SK-N-SH (cell line): ENCODE measurements at regions not wholly inside any gene's neighbourhood (a gene's known extent, or its start where the extent isn't known, plus 50 kb on each side); places are given as distances from the start of the nearest gene placed in this dataset.
"Not testable (repeated sequence)": the region's sequence is repeated elsewhere in the genome, so short reads cannot be mapped to it uniquely, and the experiment has no call there.

Source experiments
- EP300 ChIP-seq, 2 experiments: IDR thresholded peaks; 2 replicates each; pipeline versions ENCODE4 v1.4.0 to v1.6.1; 2012; ENCODE audit warnings: borderline replicate concordance in 1 of 2, low read depth in 1 of 2, low read length in 1 of 2
- GABPA ChIP-seq: IDR thresholded peaks from 2 replicates; pipeline ENCODE4 v1.4.0; 2012; ENCODE audit warnings: low read depth, mild to moderate bottlenecking
- MXI1 ChIP-seq: IDR thresholded peaks from 2 replicates; pipeline ENCODE4 v1.6.1; 2012; ENCODE audit warnings: mild to moderate bottlenecking, low read depth, low read length, improper control_type of control experiment
- RFX5 ChIP-seq: IDR thresholded peaks from 2 replicates; pipeline ENCODE4 v1.6.1; 2012; ENCODE audit warnings: mild to moderate bottlenecking, improper control_type of control experiment, low read length
- TAF1 ChIP-seq: IDR thresholded peaks from 2 replicates; pipeline ENCODE4 v1.6.1; 2012; ENCODE audit warnings: low read depth, mild to moderate bottlenecking, low read length, moderate library complexity, borderline replicate concordance
- TF ChIP-seq, protein P1 (sequence below): IDR thresholded peaks from 2 replicates; pipeline ENCODE4 v1.4.0; 2012; ENCODE audit warnings: low read depth, borderline replicate concordance
- TF ChIP-seq, protein P2 (sequence below): fragments of 150-350 bp; IDR thresholded peaks from 2 replicates; pipeline ENCODE4 v1.6.1; 2017; ENCODE audit warnings: antibody characterized with exemption, low read length, low read depth, borderline replicate concordance
- TF ChIP-seq, protein P3 (sequence below): fragments of 150-350 bp; IDR thresholded peaks from 2 replicates; pipeline ENCODE4 v1.6.1; 2016; ENCODE audit warnings: mild to moderate bottlenecking, low read depth, low read length
- TF ChIP-seq, protein P4 (sequence below): fragments of 200-600 bp; sonication (generic); IDR thresholded peaks from 2 replicates; pipeline ENCODE4 v1.6.1; 2017; ENCODE audit warnings: antibody characterized with exemption, mild to moderate bottlenecking, moderate library complexity

DNA sequence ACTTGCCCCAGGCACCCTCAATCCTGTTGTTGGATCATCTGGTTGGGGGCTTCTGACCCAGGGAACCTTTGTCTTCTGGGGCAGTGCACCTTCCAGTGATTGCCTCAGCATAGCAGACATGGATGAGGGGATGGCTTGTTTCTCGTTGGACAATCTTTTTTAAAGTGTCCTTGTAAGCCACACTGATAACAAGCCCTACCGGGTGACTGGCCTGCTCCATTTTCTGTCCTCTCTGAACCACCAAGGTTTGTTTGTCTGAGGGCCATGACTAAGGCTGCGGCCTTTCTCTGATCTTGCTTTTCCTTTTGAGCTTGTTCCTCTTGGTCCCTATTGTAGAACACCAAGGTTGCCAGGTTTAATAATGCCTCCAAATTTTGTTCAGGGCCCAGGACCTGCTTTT, 66.0 kb upstream of the AADACL2 start:
- TF ChIP-seq, protein P1, sequence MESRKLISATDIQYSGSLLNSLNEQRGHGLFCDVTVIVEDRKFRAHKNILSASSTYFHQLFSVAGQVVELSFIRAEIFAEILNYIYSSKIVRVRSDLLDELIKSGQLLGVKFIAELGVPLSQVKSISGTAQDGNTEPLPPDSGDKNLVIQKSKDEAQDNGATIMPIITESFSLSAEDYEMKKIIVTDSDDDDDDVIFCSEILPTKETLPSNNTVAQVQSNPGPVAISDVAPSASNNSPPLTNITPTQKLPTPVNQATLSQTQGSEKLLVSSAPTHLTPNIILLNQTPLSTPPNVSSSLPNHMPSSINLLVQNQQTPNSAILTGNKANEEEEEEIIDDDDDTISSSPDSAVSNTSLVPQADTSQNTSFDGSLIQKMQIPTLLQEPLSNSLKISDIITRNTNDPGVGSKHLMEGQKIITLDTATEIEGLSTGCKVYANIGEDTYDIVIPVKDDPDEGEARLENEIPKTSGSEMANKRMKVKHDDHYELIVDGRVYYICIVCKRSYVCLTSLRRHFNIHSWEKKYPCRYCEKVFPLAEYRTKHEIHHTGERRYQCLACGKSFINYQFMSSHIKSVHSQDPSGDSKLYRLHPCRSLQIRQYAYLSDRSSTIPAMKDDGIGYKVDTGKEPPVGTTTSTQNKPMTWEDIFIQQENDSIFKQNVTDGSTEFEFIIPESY = not testable (repeated sequence)
- TF ChIP-seq, protein P2, sequence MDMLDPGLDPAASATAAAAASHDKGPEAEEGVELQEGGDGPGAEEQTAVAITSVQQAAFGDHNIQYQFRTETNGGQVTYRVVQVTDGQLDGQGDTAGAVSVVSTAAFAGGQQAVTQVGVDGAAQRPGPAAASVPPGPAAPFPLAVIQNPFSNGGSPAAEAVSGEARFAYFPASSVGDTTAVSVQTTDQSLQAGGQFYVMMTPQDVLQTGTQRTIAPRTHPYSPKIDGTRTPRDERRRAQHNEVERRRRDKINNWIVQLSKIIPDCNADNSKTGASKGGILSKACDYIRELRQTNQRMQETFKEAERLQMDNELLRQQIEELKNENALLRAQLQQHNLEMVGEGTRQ = not testable (repeated sequence)
- TF ChIP-seq, protein P3, sequence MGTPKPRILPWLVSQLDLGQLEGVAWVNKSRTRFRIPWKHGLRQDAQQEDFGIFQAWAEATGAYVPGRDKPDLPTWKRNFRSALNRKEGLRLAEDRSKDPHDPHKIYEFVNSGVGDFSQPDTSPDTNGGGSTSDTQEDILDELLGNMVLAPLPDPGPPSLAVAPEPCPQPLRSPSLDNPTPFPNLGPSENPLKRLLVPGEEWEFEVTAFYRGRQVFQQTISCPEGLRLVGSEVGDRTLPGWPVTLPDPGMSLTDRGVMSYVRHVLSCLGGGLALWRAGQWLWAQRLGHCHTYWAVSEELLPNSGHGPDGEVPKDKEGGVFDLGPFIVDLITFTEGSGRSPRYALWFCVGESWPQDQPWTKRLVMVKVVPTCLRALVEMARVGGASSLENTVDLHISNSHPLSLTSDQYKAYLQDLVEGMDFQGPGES = not testable (repeated sequence)
- not testable (repeated sequence) for TF ChIP-seq GABPA; RFX5; MXI1; TAF1; EP300 (IDR thresholded peaks at IDR 0.05; ENCODE audit: borderline replicate concordance in 1 of 2, low read depth in 1 of 2, low read length in 1 of 2)
- TF ChIP-seq, protein P4, sequence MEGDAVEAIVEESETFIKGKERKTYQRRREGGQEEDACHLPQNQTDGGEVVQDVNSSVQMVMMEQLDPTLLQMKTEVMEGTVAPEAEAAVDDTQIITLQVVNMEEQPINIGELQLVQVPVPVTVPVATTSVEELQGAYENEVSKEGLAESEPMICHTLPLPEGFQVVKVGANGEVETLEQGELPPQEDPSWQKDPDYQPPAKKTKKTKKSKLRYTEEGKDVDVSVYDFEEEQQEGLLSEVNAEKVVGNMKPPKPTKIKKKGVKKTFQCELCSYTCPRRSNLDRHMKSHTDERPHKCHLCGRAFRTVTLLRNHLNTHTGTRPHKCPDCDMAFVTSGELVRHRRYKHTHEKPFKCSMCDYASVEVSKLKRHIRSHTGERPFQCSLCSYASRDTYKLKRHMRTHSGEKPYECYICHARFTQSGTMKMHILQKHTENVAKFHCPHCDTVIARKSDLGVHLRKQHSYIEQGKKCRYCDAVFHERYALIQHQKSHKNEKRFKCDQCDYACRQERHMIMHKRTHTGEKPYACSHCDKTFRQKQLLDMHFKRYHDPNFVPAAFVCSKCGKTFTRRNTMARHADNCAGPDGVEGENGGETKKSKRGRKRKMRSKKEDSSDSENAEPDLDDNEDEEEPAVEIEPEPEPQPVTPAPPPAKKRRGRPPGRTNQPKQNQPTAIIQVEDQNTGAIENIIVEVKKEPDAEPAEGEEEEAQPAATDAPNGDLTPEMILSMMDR = not testable (repeated sequence)
